Natural killer cell (primary cell): ENCODE measurements at regions not wholly inside any gene's neighbourhood (a gene's known extent, or its start where the extent isn't known, plus 50 kb on each side); places are given as distances from the start of the nearest gene placed in this dataset.
A peak's percentile ranks its signal among the peaks of the same experiment; 100 is the strongest.

Experiments used
- ATAC-seq, 3 donors: fragments of 150-1000 bp in 2 of 3; fragments of 200-7000 bp in 1 of 3; cut with Tn5 transposase; 1 replicate in 1 of 3; 2 replicates in 2 of 3; pipeline ENCODE4 v1.10.0; 2021; ENCODE audit warnings: mild to moderate bottlenecking in 2 of 3, moderate library complexity in 2 of 3
- DNase-seq, 2 donors: peaks; one replicate each; pipeline versions ENCODE4 v3.0.0 to v3.0.0-alpha.2; 2013 to 2021; ENCODE audit warnings: mixed read lengths in 1 of 2
- H3K27ac ChIP-seq: one replicate; pipeline ENCODE4 v1.5.1; 2013; ENCODE audit warnings: mild to moderate bottlenecking, low read length
- H3K27me3 ChIP-seq: one replicate; pipeline ENCODE4 v1.6.1; 2013; ENCODE audit warnings: low read length; ENCODE audit not compliant: control insufficient read depth, insufficient read depth
- H3K36me3 ChIP-seq: one replicate; pipeline ENCODE4 v1.6.1; 2013; ENCODE audit warnings: low read length; ENCODE audit not compliant: control insufficient read depth, insufficient read depth
- H3K4me1 ChIP-seq: one replicate; pipeline ENCODE4 v1.6.1; 2013; ENCODE audit warnings: low read length; ENCODE audit not compliant: control insufficient read depth, insufficient read depth
- H3K4me3 ChIP-seq: one replicate; pipeline ENCODE4 v1.5.1; 2013; ENCODE audit warnings: low read length
- H3K9me3 ChIP-seq: one replicate; pipeline ENCODE4 v1.6.1; 2013; ENCODE audit warnings: low read length; ENCODE audit not compliant: control insufficient read depth, insufficient read depth
- H3K27ac Mint-ChIP-seq, 2 donors: one replicate each; pipeline ENCODE4 v1.8.0; 2022; ENCODE audit warnings: mild to moderate bottlenecking in 2 of 2, mixed read lengths in 2 of 2, moderate library complexity in 1 of 2
- H3K27me3 Mint-ChIP-seq, 2 donors: one replicate each; pipeline ENCODE4 v1.8.0; 2022; ENCODE audit warnings: low read depth in 2 of 2, mixed read lengths in 2 of 2
- H3K36me3 Mint-ChIP-seq: one replicate; pipeline ENCODE4 v1.8.0; 2022; ENCODE audit warnings: mixed read lengths
- H3K4me1 Mint-ChIP-seq, 2 donors: one replicate each; pipeline ENCODE4 v1.8.0; 2022; ENCODE audit warnings: mixed read lengths in 2 of 2
- H3K4me3 Mint-ChIP-seq: one replicate; pipeline ENCODE4 v1.8.0; 2022; ENCODE audit warnings: mild to moderate bottlenecking, moderate library complexity, mixed read lengths
- H3K9me3 Mint-ChIP-seq, 2 donors: one replicate each; pipeline ENCODE4 v1.8.0; 2022; ENCODE audit warnings: mixed read lengths in 2 of 2
- CTCF ChIP-seq: fragments of 200-600 bp; IDR thresholded peaks from one replicate; pipeline ENCODE4 v1.8.0; 2022; ENCODE audit warnings: antibody characterized with exemption
- WGBS: methylation state at CpG from one replicate; pipeline ENCODE4 v1.1.7; 2013; ENCODE audit warnings: missing lambda C conversion rate; ENCODE audit not compliant: insufficient coverage; 5-methylcytosine and 5-hydroxymethylcytosine counted together
- intact Hi-C: fragments of 100-400 bp; cut with micrococcal nuclease; formaldehyde crosslinking; loops from one replicate; pipeline ENCODE4 v1.14.2; 2022

- intact Hi-C loops, result no loop called here
- Histone ChIP-seq H3K27me3 (no peaks in the 10 kb centered on the region), H3K4me1 (peaks cover 7% of the 10 kb centered on the region), H3K4me3 (no peak overlapping the region), H3K9me3 (no peaks in the 10 kb centered on the region), H3K36me3 (no peaks in the 10 kb centered on the region), H3K27ac (no peak overlapping the region)
- WGBS, result 88% methylated on average over 3 of the region's 3 CpGs
- Mint-ChIP-seq H3K27ac (no peak overlapping the region), H3K4me3 (no peak overlapping the region), H3K4me1 (peaks cover 5 to 16% of the 10 kb centered on the region in 2 donors), H3K36me3 (no peaks in the 10 kb centered on the region), H3K27me3 (peaks cover 0 to 3% of the 10 kb centered on the region in 2 donors), H3K9me3 (peaks cover 4 to 9% of the 10 kb centered on the region in 2 donors)
- ATAC-seq (no peak), DNase-seq (no peak)
- no peak for TF ChIP-seq CTCF
Measured at GRCh38 chr3:68088636-68089035, 434.2 kb upstream of the SUCLG2 start.

GRCh38 chr3:68088216-68088615, 433.8 kb upstream of the SUCLG2 start:
- Histone ChIP-seq H3K27ac (no peak overlapping the region), H3K4me1 (peaks cover 7% of the 10 kb centered on the region), H3K27me3 (no peaks in the 10 kb centered on the region), H3K4me3 (no peak overlapping the region), H3K36me3 (no peaks in the 10 kb centered on the region), H3K9me3 (no peaks in the 10 kb centered on the region)
- peaks cover 4 to 11% of the 10 kb centered on the region in 2 donors for H3K9me3 Mint-ChIP-seq
- ATAC-seq (peak; percentile 26 to 49 (median 38)), DNase-seq (peak in 1 of 2 donors; percentile 86)
- no peak for TF ChIP-seq CTCF
- peak overlapping the region; percentile 19 for H3K4me3 Mint-ChIP-seq
- H3K36me3 Mint-ChIP-seq, result no peaks in the 10 kb centered on the region
- H3K27me3 Mint-ChIP-seq, result peaks cover 0 to 3% of the 10 kb centered on the region in 2 donors
- peaks cover 5 to 16% of the 10 kb centered on the region in 2 donors for H3K4me1 Mint-ChIP-seq
- no peak overlapping the region for H3K27ac Mint-ChIP-seq
- 37% methylated on average over 3 of the region's 3 CpGs for WGBS
- intact Hi-C loops, result no loop called here

GRCh38 chr3:68072062-68072461, 417.6 kb upstream of the SUCLG2 start:
- no peak for TF ChIP-seq CTCF
- no peak overlapping the region for H3K27ac ChIP-seq
- Mint-ChIP-seq H3K4me3 (no peak overlapping the region), H3K9me3 (peaks cover 13 to 15% of the 10 kb centered on the region in 2 donors), H3K36me3 (no peaks in the 10 kb centered on the region), H3K27me3 (no peaks in the 10 kb centered on the region), H3K4me1 (no peaks in the 10 kb centered on the region), H3K27ac (no peak overlapping the region)
- peaks cover 5% of the 10 kb centered on the region for H3K4me1 ChIP-seq
- intact Hi-C loops, result no loop called here
- no peaks in the 10 kb centered on the region for H3K27me3 ChIP-seq
- ATAC-seq (peak in 1 of 3 donors; percentile 21), DNase-seq (no peak)
- no peak overlapping the region for H3K4me3 ChIP-seq
- H3K36me3 ChIP-seq, result no peaks in the 10 kb centered on the region
- peaks cover 10% of the 10 kb centered on the region for H3K9me3 ChIP-seq
- 75% methylated on average over 3 of the region's 3 CpGs for WGBS

GRCh38 chr3:68070186-68070585, 415.8 kb upstream of the SUCLG2 start:
- Mint-ChIP-seq H3K4me3 (no peak overlapping the region), H3K9me3 (peaks cover 13 to 17% of the 10 kb centered on the region in 2 donors), H3K27ac (no peak overlapping the region), H3K4me1 (no peaks in the 10 kb centered on the region), H3K36me3 (no peaks in the 10 kb centered on the region), H3K27me3 (no peaks in the 10 kb centered on the region)
- intact Hi-C loops, result no loop called here
- peaks cover 5% of the 10 kb centered on the region for H3K4me1 ChIP-seq
- WGBS, result 72% methylated on average over 2 of the region's 2 CpGs
- no peak for DNase-seq
- peaks cover 10% of the 10 kb centered on the region for H3K9me3 ChIP-seq
- H3K4me3 ChIP-seq, result no peak overlapping the region
- no peaks in the 10 kb centered on the region for H3K27me3 ChIP-seq
- no peaks in the 10 kb centered on the region for H3K36me3 ChIP-seq
- ATAC-seq, result no peak
- TF ChIP-seq CTCF, result no peak
- no peak overlapping the region for H3K27ac ChIP-seq
